ENCODE measurements at regions not wholly inside any gene's neighbourhood (a gene's known extent, or its start where the extent isn't known, plus 50 kb on each side); places are given as distances from the start of the nearest gene placed in this dataset.

- no peak for DNase-seq (ENCODE audit: low spot score)
- no peak for TF ChIP-seq CTCF (IDR thresholded peaks at IDR 0.05; ENCODE audit: extremely low read depth, missing control alignments)
Observed at GRCh38 chr5:6832994-6833393, 119.8 kb downstream of the TENT4A start.

- no peak for DNase-seq (ENCODE audit: low spot score)
Observed at GRCh38 chr5:6833406-6833805, 120.2 kb downstream of the TENT4A start.

GRCh38 chr5:6837095-6837494 lies 123.9 kb downstream of the TENT4A start:
- no peak for DNase-seq (ENCODE audit: low spot score)
- TF ChIP-seq CTCF (IDR thresholded peaks at IDR 0.05; ENCODE audit: extremely low read depth, missing control alignments), result no peak

More at GRCh38 chr5:6833406-6833805, 120.2 kb downstream of the TENT4A start:
- no peak for TF ChIP-seq CTCF (IDR thresholded peaks at IDR 0.05; ENCODE audit: extremely low read depth, missing control alignments)

GRCh38 chr5:6837519-6838110 lies 124.4 kb downstream of the TENT4A start:
- DNase-seq (ENCODE audit: low spot score), result peak; percentile 50
- peak; percentile 71 for TF ChIP-seq CTCF (IDR thresholded peaks at IDR 0.05; ENCODE audit: extremely low read depth, missing control alignments)

GRCh38 chr5:6838736-6839135 lies 125.5 kb downstream of the TENT4A start:
- TF ChIP-seq CTCF (IDR thresholded peaks at IDR 0.05; ENCODE audit: extremely low read depth, missing control alignments), result no peak
- no peak for DNase-seq (ENCODE audit: low spot score)

GRCh38 chr5:6840136-6840793 lies 127.0 kb downstream of the TENT4A start:
- no peak for DNase-seq (ENCODE audit: low spot score)
- no peak for TF ChIP-seq CTCF (IDR thresholded peaks at IDR 0.05; ENCODE audit: extremely low read depth, missing control alignments)

GRCh38 chr5:6843335-6843734 lies 130.1 kb downstream of the TENT4A start:
- no peak for TF ChIP-seq CTCF (IDR thresholded peaks at IDR 0.05; ENCODE audit: extremely low read depth, missing control alignments)

More at GRCh38 chr5:6843335-6843734, 130.1 kb downstream of the TENT4A start:
- no peak for DNase-seq (ENCODE audit: low spot score)
